ENCODE measurements at regions not wholly inside any gene's neighbourhood (a gene's known extent, or its start where the extent isn't known, plus 50 kb on each side); places are given as distances from the start of the nearest gene placed in this dataset.

DNA sequence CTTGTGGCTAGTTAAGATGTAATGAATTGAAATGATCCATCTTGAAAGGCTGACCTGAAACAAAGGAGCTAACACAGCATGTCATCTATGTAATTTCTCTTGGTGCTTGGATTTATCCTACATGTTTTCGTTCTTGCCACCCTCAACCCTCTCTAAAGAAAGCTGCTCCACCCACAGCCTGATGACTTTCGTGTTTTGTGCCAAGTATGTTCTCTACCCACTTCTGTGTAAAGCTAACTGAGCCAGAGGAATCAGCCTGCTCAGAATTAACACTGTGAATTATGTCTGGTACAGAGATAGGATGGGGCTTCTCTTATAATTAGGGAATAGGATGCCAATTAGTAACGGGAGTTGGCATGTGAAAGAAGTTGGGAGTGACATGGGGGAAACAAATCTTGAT, 67.9 kb upstream of the MLIP start:
- Histone ChIP-seq H3K4me1 (ENCODE audit: low read depth, poor library complexity, severe bottlenecking) (no peaks in the 10 kb centered on the region), H3K27me3 (ENCODE audit: insufficient read depth, low read depth) (no peaks in the 10 kb centered on the region), H2AFZ (ENCODE audit: low read depth) (no peak overlapping the region), H3K27ac (no peak overlapping the region), H4K20me1 (ENCODE audit: insufficient read depth) (no peaks in the 10 kb centered on the region), H3K9ac (no peak overlapping the region), H3K36me3 (ENCODE audit: insufficient read depth) (no peaks in the 10 kb centered on the region), H3K4me3 (IDR thresholded peaks at IDR 0.05; ENCODE audit: insufficient read depth, low read depth, low read length) (no peak overlapping the region), H3K4me2 (no peak overlapping the region), H3K79me2 (ENCODE audit: insufficient read depth, low read depth) (no peaks in the 10 kb centered on the region)
- TF ChIP-seq, protein P1, sequence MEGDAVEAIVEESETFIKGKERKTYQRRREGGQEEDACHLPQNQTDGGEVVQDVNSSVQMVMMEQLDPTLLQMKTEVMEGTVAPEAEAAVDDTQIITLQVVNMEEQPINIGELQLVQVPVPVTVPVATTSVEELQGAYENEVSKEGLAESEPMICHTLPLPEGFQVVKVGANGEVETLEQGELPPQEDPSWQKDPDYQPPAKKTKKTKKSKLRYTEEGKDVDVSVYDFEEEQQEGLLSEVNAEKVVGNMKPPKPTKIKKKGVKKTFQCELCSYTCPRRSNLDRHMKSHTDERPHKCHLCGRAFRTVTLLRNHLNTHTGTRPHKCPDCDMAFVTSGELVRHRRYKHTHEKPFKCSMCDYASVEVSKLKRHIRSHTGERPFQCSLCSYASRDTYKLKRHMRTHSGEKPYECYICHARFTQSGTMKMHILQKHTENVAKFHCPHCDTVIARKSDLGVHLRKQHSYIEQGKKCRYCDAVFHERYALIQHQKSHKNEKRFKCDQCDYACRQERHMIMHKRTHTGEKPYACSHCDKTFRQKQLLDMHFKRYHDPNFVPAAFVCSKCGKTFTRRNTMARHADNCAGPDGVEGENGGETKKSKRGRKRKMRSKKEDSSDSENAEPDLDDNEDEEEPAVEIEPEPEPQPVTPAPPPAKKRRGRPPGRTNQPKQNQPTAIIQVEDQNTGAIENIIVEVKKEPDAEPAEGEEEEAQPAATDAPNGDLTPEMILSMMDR (conservative IDR thresholded peaks at IDR 0.05; ENCODE audit: low read depth, low read length), result no peak

DNA sequence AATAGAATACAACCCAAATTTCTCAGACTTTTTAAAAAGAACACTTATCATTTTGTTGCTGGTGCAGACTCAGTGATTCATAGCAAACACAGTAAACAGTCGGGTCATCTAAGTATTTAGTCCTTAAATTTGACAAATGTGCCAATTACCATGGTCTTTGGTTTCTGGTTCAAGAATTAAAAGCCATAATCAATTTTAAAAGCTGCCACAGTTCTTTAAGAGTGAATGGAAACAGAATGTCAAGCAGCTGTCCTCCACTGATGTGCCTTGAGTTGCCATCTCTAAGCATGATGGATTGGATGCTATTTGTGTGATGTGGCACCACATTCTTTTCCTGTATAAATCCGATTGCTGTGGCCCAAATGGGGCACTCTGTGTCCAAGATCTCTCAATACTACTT, 67.2 kb upstream of the MLIP start:
- no peak overlapping the region for H2AFZ ChIP-seq (ENCODE audit: low read depth)
- H4K20me1 ChIP-seq (ENCODE audit: insufficient read depth), result no peaks in the 10 kb centered on the region
- H3K4me1 ChIP-seq (ENCODE audit: low read depth, poor library complexity, severe bottlenecking), result no peaks in the 10 kb centered on the region
- H3K79me2 ChIP-seq (ENCODE audit: insufficient read depth, low read depth), result no peaks in the 10 kb centered on the region
- no peaks in the 10 kb centered on the region for H3K27me3 ChIP-seq (ENCODE audit: insufficient read depth, low read depth)
- H3K9ac ChIP-seq, result no peak overlapping the region
- H3K36me3 ChIP-seq (ENCODE audit: insufficient read depth), result no peaks in the 10 kb centered on the region
- TF ChIP-seq, protein P1 (conservative IDR thresholded peaks at IDR 0.05; ENCODE audit: low read depth, low read length), result no peak
- no peak overlapping the region for H3K27ac ChIP-seq
- no peak overlapping the region for H3K4me3 ChIP-seq (IDR thresholded peaks at IDR 0.05; ENCODE audit: insufficient read depth, low read depth, low read length)
- H3K4me2 ChIP-seq, result no peak overlapping the region

DNA sequence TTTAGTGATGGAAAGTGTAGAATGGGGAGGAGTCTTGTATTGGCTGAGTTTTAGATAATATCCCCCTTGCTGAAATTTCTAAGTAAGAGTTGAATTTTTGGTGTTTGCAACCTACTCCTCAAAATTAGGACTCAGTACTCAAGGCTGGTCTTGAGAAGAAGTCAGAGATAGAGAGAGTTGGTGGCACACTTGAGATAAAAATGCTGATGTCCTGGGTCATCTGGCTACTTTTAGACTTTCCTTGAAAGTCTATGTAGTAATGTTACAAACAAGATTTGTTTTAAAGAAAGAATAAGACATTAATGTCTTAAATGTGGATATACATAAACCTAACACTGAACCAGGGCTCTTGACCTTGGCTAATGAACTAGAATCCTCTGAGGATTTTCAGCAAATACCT, 62.5 kb upstream of the MLIP start:
- no peaks in the 10 kb centered on the region for H3K79me2 ChIP-seq (ENCODE audit: insufficient read depth, low read depth)
- H3K36me3 ChIP-seq (ENCODE audit: insufficient read depth), result no peaks in the 10 kb centered on the region
- no peaks in the 10 kb centered on the region for H4K20me1 ChIP-seq (ENCODE audit: insufficient read depth)
- TF ChIP-seq, protein P1 (conservative IDR thresholded peaks at IDR 0.05; ENCODE audit: low read depth, low read length), result no peak
- H3K4me1 ChIP-seq (ENCODE audit: low read depth, poor library complexity, severe bottlenecking), result no peaks in the 10 kb centered on the region
- no peak overlapping the region for H3K4me3 ChIP-seq (IDR thresholded peaks at IDR 0.05; ENCODE audit: insufficient read depth, low read depth, low read length)
- H2AFZ ChIP-seq (ENCODE audit: low read depth), result no peak overlapping the region
- no peak overlapping the region for H3K27ac ChIP-seq
- H3K27me3 ChIP-seq (ENCODE audit: insufficient read depth, low read depth), result no peaks in the 10 kb centered on the region
- no peak overlapping the region for H3K9ac ChIP-seq
- H3K4me2 ChIP-seq, result no peak overlapping the region

DNA sequence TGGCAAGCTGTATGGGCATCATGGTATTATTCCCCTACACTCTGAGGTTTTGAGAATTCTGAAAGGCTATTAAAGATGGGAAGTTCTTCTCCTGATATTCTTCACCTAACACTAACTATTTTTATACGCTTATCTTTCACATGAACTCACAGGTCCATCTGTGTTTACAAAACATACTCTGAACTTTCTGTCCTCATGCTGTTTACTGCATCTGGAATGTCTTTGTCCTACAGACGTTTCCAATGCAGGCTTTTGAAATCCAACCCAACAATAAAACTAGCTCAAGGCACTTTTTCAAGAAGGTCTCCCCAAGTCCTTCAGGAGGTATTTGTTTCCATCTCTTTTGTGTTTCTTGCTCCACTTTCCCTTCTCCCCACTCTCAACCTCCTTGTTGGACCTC, 60.5 kb upstream of the MLIP start:
- H3K36me3 ChIP-seq (ENCODE audit: insufficient read depth), result no peaks in the 10 kb centered on the region
- no peak overlapping the region for H3K4me2 ChIP-seq
- no peak overlapping the region for H3K9ac ChIP-seq
- H3K4me3 ChIP-seq (IDR thresholded peaks at IDR 0.05; ENCODE audit: insufficient read depth, low read depth, low read length), result no peak overlapping the region
- no peaks in the 10 kb centered on the region for H3K27me3 ChIP-seq (ENCODE audit: insufficient read depth, low read depth)
- H2AFZ ChIP-seq (ENCODE audit: low read depth), result no peak overlapping the region
- no peaks in the 10 kb centered on the region for H3K79me2 ChIP-seq (ENCODE audit: insufficient read depth, low read depth)
- no peaks in the 10 kb centered on the region for H4K20me1 ChIP-seq (ENCODE audit: insufficient read depth)
- no peak overlapping the region for H3K27ac ChIP-seq
- no peaks in the 10 kb centered on the region for H3K4me1 ChIP-seq (ENCODE audit: low read depth, poor library complexity, severe bottlenecking)
- TF ChIP-seq, protein P1 (conservative IDR thresholded peaks at IDR 0.05; ENCODE audit: low read depth, low read length), result no peak

Measured in KMS-11 (cell line).